ENCODE measurements at regions not wholly inside any gene's neighbourhood (a gene's known extent, or its start where the extent isn't known, plus 50 kb on each side); places are given as distances from the start of the nearest gene placed in this dataset.

DNA sequence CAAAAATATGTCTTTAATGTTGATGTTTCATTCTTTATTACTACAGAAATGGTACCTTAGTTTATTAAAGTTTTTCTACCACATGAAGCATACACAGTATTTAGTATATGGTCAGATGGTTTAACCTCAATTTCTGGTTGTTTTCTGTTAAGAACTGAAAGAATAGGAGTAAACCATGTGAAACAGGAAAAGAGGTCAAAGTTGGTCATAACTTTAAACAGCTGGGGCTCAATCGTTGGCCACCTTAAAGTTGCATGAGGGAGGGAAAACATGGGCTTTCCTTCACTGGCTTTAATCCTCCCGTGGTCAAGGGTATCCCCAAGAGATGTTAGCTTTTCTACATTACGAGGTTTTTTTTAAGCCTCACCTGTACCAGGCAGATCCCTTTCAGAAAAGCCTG is 483.3 kb upstream of the ADAMTS5 start:
- Mint-ChIP-seq H3K4me3 (no peak overlapping the region), H3K4me1 (ENCODE audit: low read depth) (no peaks in the 10 kb centered on the region), H3K27ac (no peak overlapping the region), H3K27me3 (ENCODE audit: low read depth) (no peaks in the 10 kb centered on the region), H3K36me3 (ENCODE audit: low read depth) (no peaks in the 10 kb centered on the region), H3K9me3 (peaks cover 5% of the 10 kb centered on the region)
- intact Hi-C loops (cut with micrococcal nuclease) = no loop called here
- no peak for DNase-seq
- CTCF ChIA-PET = no interaction called here

DNA sequence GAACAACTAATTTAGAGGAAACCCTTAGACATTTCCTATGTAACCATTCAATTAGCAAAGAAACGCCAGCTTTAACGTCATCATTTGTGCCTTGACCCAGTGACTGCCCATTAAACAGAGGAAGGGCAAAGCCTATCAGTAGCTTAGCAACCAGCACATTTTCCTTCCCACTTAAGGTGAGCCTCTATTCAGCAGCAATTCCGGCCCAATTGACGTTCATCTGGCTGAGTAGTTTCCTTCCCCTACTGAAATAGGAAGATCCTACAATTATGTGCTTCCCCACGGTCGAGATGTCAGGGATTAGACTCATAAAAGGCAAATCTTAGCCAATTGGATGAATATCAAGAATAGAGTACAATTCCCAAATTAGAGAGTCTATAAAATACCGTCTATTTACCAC is 482.1 kb upstream of the ADAMTS5 start:
- H3K4me3 Mint-ChIP-seq = no peak overlapping the region
- H3K36me3 Mint-ChIP-seq (ENCODE audit: low read depth) = no peaks in the 10 kb centered on the region
- intact Hi-C loops (cut with micrococcal nuclease) = no loop called here
- CTCF ChIA-PET = no interaction called here
- DNase-seq = no peak
- peaks cover 3% of the 10 kb centered on the region for H3K9me3 Mint-ChIP-seq
- no peaks in the 10 kb centered on the region for H3K4me1 Mint-ChIP-seq (ENCODE audit: low read depth)
- no peak overlapping the region for H3K27ac Mint-ChIP-seq
- no peaks in the 10 kb centered on the region for H3K27me3 Mint-ChIP-seq (ENCODE audit: low read depth)

DNA sequence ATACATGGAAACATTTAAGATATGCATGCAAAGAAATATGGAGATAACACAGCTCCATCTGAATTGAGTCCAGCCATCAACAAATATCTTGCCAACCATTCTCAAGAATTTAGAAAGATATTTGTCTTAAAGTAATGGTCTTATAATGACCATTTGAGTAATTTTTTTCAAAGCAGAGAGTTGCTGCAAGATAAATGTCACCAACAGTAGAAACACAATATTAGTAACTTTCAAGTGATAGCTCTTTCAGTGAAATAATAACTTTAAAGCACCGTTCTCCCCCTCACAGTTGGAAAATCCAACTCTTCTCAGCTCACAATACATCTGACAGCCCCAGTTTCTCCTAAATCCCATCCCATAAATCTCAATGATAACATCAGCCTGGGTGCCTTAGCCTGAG is 481.0 kb upstream of the ADAMTS5 start:
- CTCF ChIA-PET = no interaction called here
- Mint-ChIP-seq H3K27me3 (ENCODE audit: low read depth) (no peaks in the 10 kb centered on the region), H3K36me3 (ENCODE audit: low read depth) (no peaks in the 10 kb centered on the region), H3K27ac (no peak overlapping the region), H3K9me3 (peaks cover 4% of the 10 kb centered on the region), H3K4me3 (no peak overlapping the region), H3K4me1 (ENCODE audit: low read depth) (no peaks in the 10 kb centered on the region)
- DNase-seq = no peak
- intact Hi-C loops (cut with micrococcal nuclease) = no loop called here

DNA sequence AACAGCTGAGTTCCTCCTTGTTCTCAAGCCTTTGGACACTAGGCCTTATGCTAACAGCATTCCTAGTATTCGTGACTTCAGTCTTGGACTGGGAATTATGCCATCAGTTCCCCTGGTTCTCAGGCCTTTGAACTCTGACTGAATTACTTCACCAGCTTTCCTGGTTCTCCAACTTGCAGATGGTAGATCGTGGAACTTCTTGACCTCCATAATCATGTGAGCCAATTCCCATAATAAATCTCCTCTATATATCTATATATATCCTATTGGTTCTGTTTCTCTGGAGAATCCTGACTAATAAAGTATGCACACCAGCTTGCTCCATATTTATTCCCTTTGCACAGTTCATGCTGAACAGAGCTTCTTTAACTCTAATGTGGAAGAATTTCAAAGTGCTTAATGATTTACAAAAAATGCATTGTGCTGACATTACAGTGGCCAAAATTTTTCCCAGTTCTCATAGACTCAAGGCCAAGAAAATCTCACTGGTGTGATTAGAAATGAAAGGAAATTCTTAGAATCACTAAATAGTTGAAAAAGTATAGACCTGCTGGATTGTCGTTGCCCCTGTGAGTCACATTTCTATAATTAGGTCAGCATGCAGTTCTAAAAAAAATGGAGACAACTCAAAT is 462.9 kb upstream of the ADAMTS5 start:
- H3K4me1 Mint-ChIP-seq (ENCODE audit: low read depth) = no peaks in the 10 kb centered on the region
- intact Hi-C loops (cut with micrococcal nuclease) = no loop called here
- H3K36me3 Mint-ChIP-seq (ENCODE audit: low read depth) = no peaks in the 10 kb centered on the region
- no peak overlapping the region for H3K4me3 Mint-ChIP-seq
- CTCF ChIA-PET = interaction anchor here (0.6 kb wide), 1 partner anchor 17 kb away, joined by 4 read pairs; no protein-coding TSS in a partner anchor
- DNase-seq = no peak
- no peaks in the 10 kb centered on the region for H3K27me3 Mint-ChIP-seq (ENCODE audit: low read depth)
- no peaks in the 10 kb centered on the region for H3K9me3 Mint-ChIP-seq
- no peak overlapping the region for H3K27ac Mint-ChIP-seq

DNA sequence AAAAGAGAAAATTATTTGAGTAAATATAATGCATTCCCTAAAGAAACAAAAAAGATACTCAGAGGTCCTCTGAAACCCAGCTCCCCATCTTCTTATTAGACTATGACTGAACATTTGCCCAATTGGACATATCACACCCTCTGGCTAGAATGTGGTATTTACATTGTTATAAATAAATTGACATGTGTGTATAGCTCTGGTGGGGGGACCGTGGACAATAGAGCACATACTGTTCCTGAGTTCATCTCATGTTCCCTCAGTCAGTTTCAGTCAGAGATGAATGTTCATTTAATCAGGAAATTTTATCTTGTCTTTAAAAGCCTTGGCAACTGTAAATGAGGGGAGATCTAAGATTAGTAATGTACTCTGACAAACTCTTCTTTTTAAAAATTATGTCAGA is 459.3 kb upstream of the ADAMTS5 start:
- CTCF ChIA-PET = no interaction called here
- Mint-ChIP-seq H3K27me3 (ENCODE audit: low read depth) (no peaks in the 10 kb centered on the region), H3K4me1 (ENCODE audit: low read depth) (no peaks in the 10 kb centered on the region), H3K36me3 (ENCODE audit: low read depth) (no peaks in the 10 kb centered on the region), H3K27ac (no peak overlapping the region), H3K9me3 (no peaks in the 10 kb centered on the region), H3K4me3 (no peak overlapping the region)
- intact Hi-C loops (cut with micrococcal nuclease) = no loop called here
- no peak for DNase-seq

DNA sequence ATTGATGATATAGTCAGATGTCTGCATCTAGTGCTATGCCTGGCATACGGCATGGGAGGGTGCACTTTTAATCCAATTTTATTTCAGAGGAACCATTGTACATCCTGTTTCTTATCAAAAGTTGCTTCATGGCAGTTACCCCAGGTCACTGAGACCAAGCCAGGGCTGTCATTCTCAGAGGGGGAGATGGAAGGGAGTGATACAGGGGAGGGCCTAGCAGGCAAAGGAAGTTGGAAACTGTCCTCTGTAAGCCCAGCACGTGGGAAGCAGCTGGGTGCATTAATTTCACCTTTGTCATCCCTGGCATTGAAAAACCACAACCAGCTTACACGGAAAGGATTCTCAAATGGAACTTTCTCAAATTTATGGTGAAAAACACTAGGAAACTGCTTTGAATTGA is 458.7 kb upstream of the ADAMTS5 start:
- H3K27ac Mint-ChIP-seq = no peak overlapping the region
- H3K4me3 Mint-ChIP-seq = no peak overlapping the region
- intact Hi-C loops (cut with micrococcal nuclease) = no loop called here
- no peaks in the 10 kb centered on the region for H3K36me3 Mint-ChIP-seq (ENCODE audit: low read depth)
- no peaks in the 10 kb centered on the region for H3K4me1 Mint-ChIP-seq (ENCODE audit: low read depth)
- CTCF ChIA-PET = no interaction called here
- H3K27me3 Mint-ChIP-seq (ENCODE audit: low read depth) = no peaks in the 10 kb centered on the region
- H3K9me3 Mint-ChIP-seq = no peaks in the 10 kb centered on the region
- no peak for DNase-seq

DNA sequence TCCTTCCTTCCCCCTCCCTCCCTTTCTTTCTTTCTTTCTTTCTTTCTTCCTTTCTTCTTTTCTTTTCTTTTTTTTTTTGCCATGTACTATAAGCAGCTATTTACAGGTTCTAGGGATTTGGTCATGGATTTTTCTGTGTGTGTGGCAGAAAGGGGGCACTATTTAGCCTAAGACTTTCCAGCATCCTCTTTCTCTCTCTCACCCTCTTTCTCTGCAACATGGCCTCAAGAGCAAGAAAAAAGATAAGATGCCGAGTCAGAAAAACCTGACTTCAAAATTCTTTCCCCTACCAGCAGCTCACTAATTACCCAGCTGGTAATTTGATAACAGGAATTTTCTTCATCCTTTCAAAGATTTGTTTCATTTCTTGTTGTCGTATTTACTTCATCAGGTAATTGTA is 458.3 kb upstream of the ADAMTS5 start:
- H3K4me3 Mint-ChIP-seq = no peak overlapping the region
- no peaks in the 10 kb centered on the region for H3K36me3 Mint-ChIP-seq (ENCODE audit: low read depth)
- no peaks in the 10 kb centered on the region for H3K9me3 Mint-ChIP-seq
- H3K27ac Mint-ChIP-seq = no peak overlapping the region
- CTCF ChIA-PET = no interaction called here
- intact Hi-C loops (cut with micrococcal nuclease) = no loop called here
- DNase-seq = no peak
- no peaks in the 10 kb centered on the region for H3K4me1 Mint-ChIP-seq (ENCODE audit: low read depth)
- H3K27me3 Mint-ChIP-seq (ENCODE audit: low read depth) = no peaks in the 10 kb centered on the region

DNA sequence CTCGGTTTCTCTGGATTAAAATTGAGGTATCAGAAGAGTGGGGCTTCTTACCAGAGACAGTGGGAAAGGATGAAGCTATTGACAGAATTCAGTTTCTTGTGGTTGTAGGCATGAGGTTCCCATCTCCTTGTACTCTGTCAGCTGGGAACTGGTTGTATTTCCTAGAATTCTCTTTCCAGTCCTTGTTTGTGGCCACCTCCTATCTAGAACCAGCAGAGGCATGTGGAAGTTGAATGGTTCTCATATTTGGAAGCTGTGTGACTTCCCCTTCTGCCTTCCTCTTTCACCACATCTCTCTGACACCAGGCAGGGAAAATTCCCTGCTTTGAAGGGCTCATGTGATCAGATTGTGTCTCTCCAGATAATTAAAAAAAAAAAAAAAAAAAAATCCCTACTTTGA is 457.7 kb upstream of the ADAMTS5 start:
- Mint-ChIP-seq H3K4me3 (no peak overlapping the region), H3K4me1 (ENCODE audit: low read depth) (no peaks in the 10 kb centered on the region), H3K9me3 (no peaks in the 10 kb centered on the region), H3K36me3 (ENCODE audit: low read depth) (no peaks in the 10 kb centered on the region), H3K27me3 (ENCODE audit: low read depth) (no peaks in the 10 kb centered on the region), H3K27ac (no peak overlapping the region)
- DNase-seq = no peak
- CTCF ChIA-PET = no interaction called here
- intact Hi-C loops (cut with micrococcal nuclease) = no loop called here

DNA sequence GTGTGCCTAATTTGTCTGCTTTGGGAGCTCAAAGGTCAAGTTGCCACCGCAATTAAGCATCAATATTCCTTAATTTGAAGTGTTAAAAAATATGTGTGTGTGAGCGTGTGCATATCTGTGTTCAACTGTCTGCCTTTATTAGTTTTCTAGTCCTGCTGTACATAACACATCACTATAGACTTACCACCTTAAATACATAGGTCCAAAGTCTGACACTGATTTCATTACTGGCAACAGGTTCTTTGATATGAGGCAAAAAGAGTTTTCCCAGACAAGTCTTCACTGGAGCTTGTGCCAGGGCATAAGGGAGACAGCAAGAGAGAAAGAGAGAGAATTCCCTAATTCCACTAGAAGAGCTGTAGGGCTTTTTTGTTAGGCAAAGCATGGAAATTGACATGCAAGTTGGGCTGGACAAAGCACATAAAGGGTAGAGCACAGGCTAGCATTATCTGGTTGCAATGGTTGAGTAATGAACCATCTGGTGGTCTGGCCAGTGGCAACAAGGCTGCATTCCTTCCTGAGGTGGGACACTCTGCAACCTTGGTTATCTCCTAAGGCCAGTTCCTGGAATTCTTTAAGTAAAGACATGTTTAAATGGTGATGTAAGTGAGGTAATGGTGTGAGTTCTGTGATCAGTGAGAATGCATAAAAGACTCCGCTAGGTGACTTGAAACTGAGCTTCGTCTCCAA is 457.2 kb upstream of the ADAMTS5 start:
- CTCF ChIA-PET = no interaction called here
- Mint-ChIP-seq H3K27ac (no peak overlapping the region), H3K36me3 (ENCODE audit: low read depth) (no peaks in the 10 kb centered on the region), H3K9me3 (no peaks in the 10 kb centered on the region), H3K4me1 (ENCODE audit: low read depth) (no peaks in the 10 kb centered on the region), H3K4me3 (no peak overlapping the region), H3K27me3 (ENCODE audit: low read depth) (no peaks in the 10 kb centered on the region)
- intact Hi-C loops (cut with micrococcal nuclease) = no loop called here
- DNase-seq = no peak

DNA sequence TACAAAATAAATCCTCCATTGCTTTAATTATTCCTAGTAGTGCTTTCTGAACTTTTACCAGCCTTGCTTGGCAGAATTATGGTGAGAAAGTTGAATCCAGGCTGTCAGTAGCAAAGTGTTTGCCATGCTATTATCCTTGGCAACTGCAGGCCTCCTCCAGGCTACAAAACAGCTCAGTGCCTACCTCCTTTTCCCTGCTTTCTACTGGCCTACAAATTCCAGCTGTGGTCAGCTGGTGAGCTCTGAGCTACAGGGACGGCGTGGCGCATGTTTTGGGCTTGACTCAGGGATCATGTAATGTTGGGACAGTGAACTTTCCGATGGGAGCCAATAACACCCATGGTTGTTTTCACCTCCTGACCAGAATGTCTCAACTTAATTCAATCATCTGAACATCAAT is 456.1 kb upstream of the ADAMTS5 start:
- DNase-seq = no peak
- H3K27me3 Mint-ChIP-seq (ENCODE audit: low read depth) = no peaks in the 10 kb centered on the region
- H3K27ac Mint-ChIP-seq = no peak overlapping the region
- H3K4me3 Mint-ChIP-seq = no peak overlapping the region
- CTCF ChIA-PET = no interaction called here
- intact Hi-C loops (cut with micrococcal nuclease) = no loop called here
- no peaks in the 10 kb centered on the region for H3K4me1 Mint-ChIP-seq (ENCODE audit: low read depth)
- H3K9me3 Mint-ChIP-seq = no peaks in the 10 kb centered on the region
- H3K36me3 Mint-ChIP-seq (ENCODE audit: low read depth) = no peaks in the 10 kb centered on the region

DNA sequence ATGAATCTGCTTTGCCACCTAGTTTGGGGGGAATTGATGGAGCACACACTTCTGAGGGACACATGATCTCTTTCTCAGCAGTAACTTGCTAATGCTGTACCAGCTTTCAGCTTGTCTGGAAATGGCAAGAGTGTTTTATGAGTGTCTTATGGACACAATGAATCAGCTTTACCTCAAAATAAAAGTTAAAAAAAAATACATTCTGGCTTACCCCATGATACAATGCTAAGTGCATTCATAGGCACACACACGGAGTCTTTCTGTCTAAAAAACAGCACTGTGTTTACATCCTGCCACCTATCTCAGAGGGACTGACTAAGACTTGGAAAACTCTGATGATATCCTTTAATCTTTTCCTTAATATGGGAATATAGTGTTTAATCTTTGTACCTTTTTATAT is 455.5 kb upstream of the ADAMTS5 start:
- Mint-ChIP-seq H3K4me1 (ENCODE audit: low read depth) (no peaks in the 10 kb centered on the region), H3K4me3 (no peak overlapping the region), H3K27ac (no peak overlapping the region), H3K9me3 (no peaks in the 10 kb centered on the region), H3K27me3 (ENCODE audit: low read depth) (no peaks in the 10 kb centered on the region), H3K36me3 (ENCODE audit: low read depth) (no peaks in the 10 kb centered on the region)
- CTCF ChIA-PET = no interaction called here
- intact Hi-C loops (cut with micrococcal nuclease) = no loop called here
- DNase-seq = no peak

DNA sequence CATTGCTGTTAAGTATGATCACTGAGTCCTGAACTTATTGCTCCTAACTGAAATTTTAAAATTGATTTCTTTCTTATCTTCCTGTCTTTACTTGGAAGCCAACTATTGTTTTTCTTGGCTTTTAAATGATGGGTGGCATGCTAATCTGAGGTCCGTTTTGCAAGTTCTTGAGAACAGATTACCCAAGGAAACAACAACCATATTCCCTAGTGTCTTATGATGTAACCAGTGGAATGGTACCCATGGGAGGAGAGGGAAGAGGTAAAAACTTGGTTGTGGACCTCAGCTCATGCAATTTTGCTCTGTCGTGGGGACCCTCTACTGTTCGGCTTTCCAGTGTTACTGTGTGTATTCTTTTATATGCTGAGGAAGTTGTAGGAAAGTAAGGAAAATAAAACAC is 454.8 kb upstream of the ADAMTS5 start:
- Mint-ChIP-seq H3K4me1 (ENCODE audit: low read depth) (no peaks in the 10 kb centered on the region), H3K4me3 (no peak overlapping the region), H3K27ac (no peak overlapping the region), H3K9me3 (no peaks in the 10 kb centered on the region), H3K27me3 (ENCODE audit: low read depth) (no peaks in the 10 kb centered on the region), H3K36me3 (ENCODE audit: low read depth) (no peaks in the 10 kb centered on the region)
- CTCF ChIA-PET = no interaction called here
- intact Hi-C loops (cut with micrococcal nuclease) = no loop called here
- DNase-seq = no peak

DNA sequence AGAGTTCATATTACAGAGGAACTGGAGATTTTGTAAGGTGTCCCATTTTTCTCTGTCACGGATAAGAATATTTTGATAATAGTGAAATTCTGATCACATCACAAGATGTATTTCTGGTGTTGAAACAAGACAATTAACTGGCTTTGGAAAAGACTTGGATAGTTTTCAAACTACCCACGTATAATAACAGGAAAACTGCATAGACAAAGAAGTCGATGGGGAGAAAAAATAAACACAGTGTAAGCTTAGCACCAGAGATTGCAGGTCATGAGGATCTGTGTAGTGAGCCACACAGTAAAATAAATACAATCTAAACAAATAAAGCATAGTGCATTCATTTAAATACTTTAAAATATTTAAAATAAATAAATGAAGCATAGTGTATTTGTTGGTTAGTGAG is 452.3 kb upstream of the ADAMTS5 start:
- no peak for DNase-seq
- CTCF ChIA-PET = no interaction called here
- Mint-ChIP-seq H3K9me3 (peaks cover 1% of the 10 kb centered on the region), H3K4me3 (no peak overlapping the region), H3K4me1 (ENCODE audit: low read depth) (no peaks in the 10 kb centered on the region), H3K36me3 (ENCODE audit: low read depth) (no peaks in the 10 kb centered on the region), H3K27me3 (ENCODE audit: low read depth) (no peaks in the 10 kb centered on the region), H3K27ac (no peak overlapping the region)
- intact Hi-C loops (cut with micrococcal nuclease) = no loop called here

Data from activated naive CD4-positive, alpha-beta T cell treated with anti-CD3 and anti-CD28 coated beads for 36 hours (primary cell).